Activated CD8-positive, alpha-beta T cell treated with anti-CD3 and anti-CD28 coated beads, Interleukin-2, amount 10 ng/mL, durations not matched to agents 7 days and 5 days (primary cell): ENCODE measurements at regions not wholly inside any gene's neighbourhood (a gene's known extent, or its start where the extent isn't known, plus 50 kb on each side); places are given as distances from the start of the nearest gene placed in this dataset.

Experiments used
- ATAC-seq: fragments of 150-1000 bp; cut with Tn5 transposase; one replicate; pipeline ENCODE4 v1.10.0; 2021; ENCODE audit warnings: moderate library complexity
- CTCF ChIA-PET: fragments of 350-600 bp; sonication (Branson Sonifier 250); formaldehyde crosslinking; loops from one replicate; lab custom pipeline; 2021; ENCODE audit warnings: antibody characterized with exemption; lab: Charles Lee
- POLR2A ChIA-PET: fragments of 350-600 bp; sonication (Branson Sonifier 250); formaldehyde crosslinking; loops from one replicate; lab custom pipeline; 2021; ENCODE audit warnings: antibody characterized with exemption; lab: Charles Lee
- DNase-seq: peaks from one replicate; pipeline ENCODE4 v3.0.0-alpha.2; 2020
- H3K27ac Mint-ChIP-seq: one replicate; pipeline ENCODE4 v1.8.0; 2021; ENCODE audit warnings: mild to moderate bottlenecking, mixed read lengths
- H3K27me3 Mint-ChIP-seq: one replicate; pipeline ENCODE4 v1.8.0; 2021; ENCODE audit warnings: low read depth, mixed read lengths
- H3K36me3 Mint-ChIP-seq: one replicate; pipeline ENCODE4 v1.8.0; 2021; ENCODE audit warnings: low read depth, mixed read lengths
- H3K4me1 Mint-ChIP-seq: one replicate; pipeline ENCODE4 v1.8.0; 2021; ENCODE audit warnings: low read depth, mixed read lengths
- H3K4me3 Mint-ChIP-seq: one replicate; pipeline ENCODE4 v1.8.0; 2021; ENCODE audit warnings: mild to moderate bottlenecking, mixed read lengths
- H3K9me3 Mint-ChIP-seq: one replicate; pipeline ENCODE4 v1.8.0; 2022; ENCODE audit warnings: mixed read lengths; ENCODE audit not compliant: insufficient read depth

DNA sequence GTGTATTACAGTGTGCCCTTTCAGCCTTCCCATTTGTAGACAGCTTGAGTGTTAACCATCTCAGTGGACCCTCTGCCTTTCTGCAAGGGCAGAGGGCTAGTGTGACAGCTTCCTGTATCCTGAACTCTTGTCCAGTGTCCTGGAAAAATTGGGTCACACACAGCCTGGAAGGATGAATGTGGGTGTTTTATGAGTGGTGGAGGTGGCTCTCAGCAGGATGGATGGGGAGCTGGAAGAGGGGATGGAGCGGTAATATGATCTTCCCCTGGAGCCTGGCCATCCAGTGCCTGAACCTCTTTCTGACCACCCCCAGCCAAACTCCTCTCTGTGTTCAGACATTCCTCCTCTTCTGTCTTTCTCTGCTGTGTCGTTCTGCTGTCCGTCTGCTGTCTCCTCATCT is 113.0 kb downstream of the KIF4B start:
- no peak overlapping the region for H3K27ac Mint-ChIP-seq

GRCh38 chr5:155127552-155127951 is 114.0 kb downstream of the KIF4B start:
- H3K9me3 Mint-ChIP-seq: no peaks in the 10 kb centered on the region
- POLR2A ChIA-PET: no interaction called here
- ATAC-seq (no peak), DNase-seq (no peak)
- no peak overlapping the region for H3K4me3 Mint-ChIP-seq
- no peaks in the 10 kb centered on the region for H3K36me3 Mint-ChIP-seq
- CTCF ChIA-PET: no interaction called here
- no peaks in the 10 kb centered on the region for H3K27me3 Mint-ChIP-seq
- H3K27ac Mint-ChIP-seq: no peak overlapping the region
- H3K4me1 Mint-ChIP-seq: no peaks in the 10 kb centered on the region

More for the DNA sequence above, 113.0 kb downstream of the KIF4B start:
- no peaks in the 10 kb centered on the region for H3K27me3 Mint-ChIP-seq
- no peak for ATAC-seq
- no peak overlapping the region for H3K4me3 Mint-ChIP-seq
- H3K9me3 Mint-ChIP-seq: no peaks in the 10 kb centered on the region
- no peak for DNase-seq
- POLR2A ChIA-PET: no interaction called here
- CTCF ChIA-PET: no interaction called here
- H3K4me1 Mint-ChIP-seq: no peaks in the 10 kb centered on the region
- no peaks in the 10 kb centered on the region for H3K36me3 Mint-ChIP-seq

GRCh38 chr5:155128786-155129512 is 115.4 kb downstream of the KIF4B start:
- H3K27me3 Mint-ChIP-seq: no peaks in the 10 kb centered on the region
- ATAC-seq (no peak), DNase-seq (no peak)
- ChIA-PET CTCF (no interaction called here), POLR2A (no interaction called here)
- H3K36me3 Mint-ChIP-seq: no peaks in the 10 kb centered on the region
- no peaks in the 10 kb centered on the region for H3K4me1 Mint-ChIP-seq
- no peak overlapping the region for H3K4me3 Mint-ChIP-seq
- no peak overlapping the region for H3K27ac Mint-ChIP-seq
- H3K9me3 Mint-ChIP-seq: no peaks in the 10 kb centered on the region

DNA sequence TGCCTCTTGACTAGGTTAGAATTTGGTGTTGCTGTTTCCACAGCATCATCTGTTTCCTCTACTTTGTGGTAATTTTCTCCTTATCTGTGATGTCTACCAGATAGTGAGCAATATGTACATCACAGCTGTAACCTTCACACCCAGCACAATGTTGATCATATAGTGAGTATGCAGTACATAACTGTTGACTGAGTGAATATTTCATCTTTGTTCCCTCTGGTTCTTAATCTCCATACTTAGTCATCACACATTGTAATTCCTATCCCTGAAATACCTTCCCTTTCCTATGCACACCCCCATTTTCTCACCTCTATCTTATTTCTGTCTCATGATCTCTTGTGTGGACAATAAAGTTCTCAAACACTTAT is 115.9 kb downstream of the KIF4B start:
- H3K27me3 Mint-ChIP-seq: no peaks in the 10 kb centered on the region

DNA sequence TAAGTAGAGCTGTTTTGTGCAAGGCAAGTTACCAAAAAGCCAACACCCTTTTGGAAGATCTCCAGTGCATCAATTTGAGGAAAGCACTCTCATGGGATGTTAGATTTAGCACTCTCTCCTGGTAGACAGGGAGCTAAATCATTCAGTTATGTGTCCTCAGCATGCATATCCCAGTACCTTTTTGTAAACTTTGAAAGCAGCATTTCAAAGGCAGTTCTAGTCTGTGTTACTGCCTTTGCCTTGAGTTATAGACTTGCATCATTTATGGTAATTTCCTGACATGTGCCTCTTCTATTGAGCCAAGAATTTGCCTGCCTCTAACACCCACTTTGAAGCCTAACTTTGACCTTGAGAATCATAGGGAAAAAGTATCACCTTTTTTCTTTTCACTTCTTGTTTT is 120.6 kb downstream of the KIF4B start:
- POLR2A ChIA-PET: no interaction called here
- Mint-ChIP-seq H3K4me3 (no peak overlapping the region), H3K27me3 (peaks cover 5% of the 10 kb centered on the region), H3K36me3 (no peaks in the 10 kb centered on the region), H3K9me3 (no peaks in the 10 kb centered on the region), H3K4me1 (no peaks in the 10 kb centered on the region), H3K27ac (no peak overlapping the region)
- no peak for DNase-seq
- no peak for ATAC-seq
- CTCF ChIA-PET: no interaction called here

More for the DNA sequence above, 115.9 kb downstream of the KIF4B start:
- H3K4me1 Mint-ChIP-seq: no peaks in the 10 kb centered on the region
- no peak overlapping the region for H3K27ac Mint-ChIP-seq
- H3K9me3 Mint-ChIP-seq: no peaks in the 10 kb centered on the region
- ChIA-PET CTCF (no interaction called here), POLR2A (no interaction called here)
- no peak for ATAC-seq
- H3K4me3 Mint-ChIP-seq: no peak overlapping the region
- H3K36me3 Mint-ChIP-seq: no peaks in the 10 kb centered on the region
- DNase-seq: no peak

DNA sequence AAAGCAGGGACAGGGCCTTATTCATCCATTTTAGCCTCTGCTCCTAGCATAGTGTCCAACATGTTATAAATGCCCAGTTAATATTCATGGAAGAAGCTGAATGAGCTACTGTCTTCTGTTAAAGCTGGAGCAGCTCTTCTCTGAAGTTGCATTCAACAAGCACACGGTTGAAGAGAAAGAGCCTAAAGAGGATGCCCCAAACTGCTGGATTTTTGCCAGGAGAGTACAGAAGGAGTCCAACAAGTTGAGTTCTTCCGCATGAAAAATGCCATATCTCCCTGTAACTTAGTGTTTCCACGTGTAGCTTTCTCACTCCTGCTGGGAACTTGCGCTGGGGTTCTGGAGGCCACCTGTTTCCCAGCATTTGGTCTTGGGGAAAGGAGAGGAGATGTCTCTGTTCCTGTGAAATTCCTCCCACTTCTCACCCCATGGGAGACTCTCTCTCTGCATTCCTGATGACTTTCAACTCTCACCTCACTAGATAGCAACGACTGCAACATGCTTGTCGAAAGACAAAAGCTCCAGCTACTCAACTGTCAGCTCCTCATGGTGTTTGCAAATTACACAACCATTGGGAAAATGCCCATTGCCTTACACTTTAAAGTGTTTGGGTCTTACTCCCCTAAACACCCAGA is 122.8 kb downstream of the KIF4B start:
- DNase-seq (no peak), ATAC-seq (no peak)
- Mint-ChIP-seq H3K4me1 (no peaks in the 10 kb centered on the region), H3K27ac (no peak overlapping the region), H3K27me3 (peaks cover 5% of the 10 kb centered on the region), H3K36me3 (no peaks in the 10 kb centered on the region), H3K4me3 (no peak overlapping the region), H3K9me3 (no peaks in the 10 kb centered on the region)
- ChIA-PET POLR2A (no interaction called here), CTCF (no interaction called here)

DNA sequence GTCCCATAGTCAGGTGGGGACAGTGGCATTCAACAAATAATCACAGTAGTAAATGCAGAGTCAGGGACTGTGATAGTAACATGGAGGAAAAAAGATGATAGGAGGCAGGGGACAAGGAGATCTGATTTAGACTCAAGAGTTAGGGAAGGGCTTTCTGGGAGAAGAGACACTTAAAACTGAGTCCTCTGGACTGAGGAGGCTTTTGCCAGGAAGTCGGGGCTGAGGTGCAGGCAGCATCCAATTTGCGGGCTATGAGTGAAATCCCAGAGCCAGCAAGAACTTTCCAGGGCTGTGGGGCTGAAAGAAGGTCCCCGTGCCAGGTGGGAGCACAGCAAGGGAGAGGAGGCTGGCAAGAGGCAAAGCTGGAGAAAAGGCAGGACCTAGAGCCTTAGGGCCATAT is 124.1 kb downstream of the KIF4B start:
- Mint-ChIP-seq H3K36me3 (no peaks in the 10 kb centered on the region), H3K9me3 (no peaks in the 10 kb centered on the region), H3K4me3 (no peak overlapping the region), H3K27ac (no peak overlapping the region), H3K4me1 (no peaks in the 10 kb centered on the region), H3K27me3 (peaks cover 5% of the 10 kb centered on the region)
- DNase-seq (no peak), ATAC-seq (no peak)
- ChIA-PET CTCF (no interaction called here), POLR2A (no interaction called here)

DNA sequence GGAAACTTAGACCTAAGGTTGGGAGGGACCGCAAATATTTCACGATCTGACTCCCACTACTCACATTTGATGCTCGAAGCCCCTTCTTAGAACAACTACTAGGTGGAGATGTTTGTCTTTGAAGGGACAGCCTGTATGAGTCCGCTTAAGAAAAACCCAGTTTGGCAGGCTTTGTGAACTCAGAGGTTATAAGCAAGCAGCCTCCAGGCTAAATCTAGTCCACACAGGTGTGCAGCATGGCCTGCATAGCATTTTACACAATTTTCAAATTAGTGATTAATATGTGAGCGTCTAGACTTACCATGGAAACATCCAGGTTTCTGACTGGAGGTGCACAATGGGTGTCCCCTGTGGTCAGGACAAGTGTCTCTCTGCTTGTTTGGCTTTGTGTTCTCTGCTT is 127.1 kb downstream of the KIF4B start:
- ATAC-seq: no peak
- Mint-ChIP-seq H3K27me3 (peaks cover 6% of the 10 kb centered on the region), H3K36me3 (no peaks in the 10 kb centered on the region), H3K4me3 (no peak overlapping the region), H3K27ac (no peak overlapping the region), H3K4me1 (no peaks in the 10 kb centered on the region), H3K9me3 (no peaks in the 10 kb centered on the region)
- CTCF ChIA-PET: no interaction called here
- DNase-seq: no peak
- POLR2A ChIA-PET: no interaction called here

- peaks cover 4% of the 10 kb centered on the region for H3K27me3 Mint-ChIP-seq
These were observed 131.4 kb downstream of the KIF4B start for GRCh38 chr5:155144956-155145355.

DNA sequence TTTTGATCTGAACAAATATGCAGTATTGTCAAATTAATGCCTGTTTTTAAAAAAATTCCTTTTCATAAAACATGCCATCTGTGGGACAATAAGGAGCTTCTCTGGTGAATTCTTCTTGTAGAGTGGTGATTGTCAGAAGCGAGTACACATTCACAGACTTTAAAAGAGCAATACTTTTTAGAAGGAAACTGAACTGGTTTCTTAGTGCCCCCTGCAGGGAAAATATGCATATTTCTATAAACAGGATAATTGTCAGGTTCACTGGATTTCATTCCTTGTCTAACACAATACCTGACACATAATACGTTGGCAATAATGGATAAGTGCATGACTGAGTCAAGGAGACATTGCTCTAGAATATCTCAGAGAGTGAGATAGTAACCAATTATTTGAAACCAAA is 133.7 kb downstream of the KIF4B start:
- DNase-seq (no peak), ATAC-seq (no peak)
- no peaks in the 10 kb centered on the region for H3K4me1 Mint-ChIP-seq
- CTCF ChIA-PET: interaction anchor here (1.0 kb wide), 1 partner anchor 9 kb away, joined by 3 read pairs; no protein-coding TSS in a partner anchor
- no peak overlapping the region for H3K4me3 Mint-ChIP-seq
- no peak overlapping the region for H3K27ac Mint-ChIP-seq
- H3K9me3 Mint-ChIP-seq: no peaks in the 10 kb centered on the region
- peaks cover 4% of the 10 kb centered on the region for H3K27me3 Mint-ChIP-seq
- POLR2A ChIA-PET: no interaction called here
- H3K36me3 Mint-ChIP-seq: no peaks in the 10 kb centered on the region

More at GRCh38 chr5:155144956-155145355, 131.4 kb downstream of the KIF4B start:
- Mint-ChIP-seq H3K27ac (no peak overlapping the region), H3K36me3 (no peaks in the 10 kb centered on the region), H3K4me3 (no peak overlapping the region), H3K4me1 (no peaks in the 10 kb centered on the region), H3K9me3 (no peaks in the 10 kb centered on the region)
- CTCF ChIA-PET: no interaction called here
- POLR2A ChIA-PET: no interaction called here
- ATAC-seq: no peak
- DNase-seq: no peak

- Mint-ChIP-seq H3K9me3 (no peaks in the 10 kb centered on the region), H3K4me3 (no peak overlapping the region), H3K27ac (no peak overlapping the region), H3K4me1 (no peaks in the 10 kb centered on the region), H3K27me3 (peaks cover 4% of the 10 kb centered on the region), H3K36me3 (no peaks in the 10 kb centered on the region)
- no peak for ATAC-seq
- ChIA-PET CTCF (no interaction called here), POLR2A (no interaction called here)
- no peak for DNase-seq
These were observed 135.1 kb downstream of the KIF4B start for GRCh38 chr5:155148694-155149093.

GRCh38 chr5:155150012-155150411 is 136.5 kb downstream of the KIF4B start:
- no peaks in the 10 kb centered on the region for H3K4me1 Mint-ChIP-seq
- DNase-seq (no peak), ATAC-seq (no peak)
- POLR2A ChIA-PET: no interaction called here
- no peaks in the 10 kb centered on the region for H3K9me3 Mint-ChIP-seq
- H3K36me3 Mint-ChIP-seq: no peaks in the 10 kb centered on the region
- CTCF ChIA-PET: no interaction called here
- peaks cover 4% of the 10 kb centered on the region for H3K27me3 Mint-ChIP-seq
- H3K27ac Mint-ChIP-seq: no peak overlapping the region
- H3K4me3 Mint-ChIP-seq: no peak overlapping the region
